GM18519 (cell line): ENCODE measurements at regions not wholly inside any gene's neighbourhood (a gene's known extent, or its start where the extent isn't known, plus 50 kb on each side); places are given as distances from the start of the nearest gene placed in this dataset.

Source experiments
- ATAC-seq: cut with Tn5 transposase; IDR thresholded peaks from one replicate; pipeline ENCODE4 v1.9.1; 2021; ENCODE audit warnings: mild to moderate bottlenecking, moderate library complexity; ENCODE audit not compliant: unreplicated experiment, low FRiP score

- ATAC-seq = no peak
Measured at GRCh38 chr13:57224414-57224813, 57.4 kb downstream of the PRR20E start.

- ATAC-seq = no peak
Measured at GRCh38 chr13:57250472-57250871, 83.5 kb downstream of the PRR20E start.

- no peak for ATAC-seq
Measured at GRCh38 chr13:57253551-57253950, 86.6 kb downstream of the PRR20E start.

GRCh38 chr13:57264965-57265364, 98.0 kb downstream of the PRR20E start:
- ATAC-seq = no peak

- no peak for ATAC-seq
Measured at GRCh38 chr13:57270493-57270892, 103.5 kb downstream of the PRR20E start.

GRCh38 chr13:57286511-57287098, 119.6 kb downstream of the PRR20E start:
- no peak for ATAC-seq

GRCh38 chr13:57302604-57303003, 135.6 kb downstream of the PRR20E start:
- ATAC-seq = no peak

- no peak for ATAC-seq
Measured at GRCh38 chr13:57311009-57311586, 144.1 kb downstream of the PRR20E start.

GRCh38 chr13:57314897-57315520, 148.0 kb downstream of the PRR20E start:
- no peak for ATAC-seq

- ATAC-seq = no peak
Measured at GRCh38 chr13:57326532-57326931, 159.5 kb downstream of the PRR20E start.

GRCh38 chr13:57340878-57341277, 173.9 kb downstream of the PRR20E start:
- ATAC-seq = no peak

GRCh38 chr13:57345526-57345925, 178.5 kb downstream of the PRR20E start:
- ATAC-seq = no peak

GRCh38 chr13:57346786-57347185, 179.8 kb downstream of the PRR20E start:
- ATAC-seq = no peak

GRCh38 chr13:57352114-57352513, 185.1 kb downstream of the PRR20E start:
- no peak for ATAC-seq

- ATAC-seq = no peak
Measured at GRCh38 chr13:57353831-57354230, 186.8 kb downstream of the PRR20E start.

GRCh38 chr13:57375876-57376275, 208.9 kb downstream of the PRR20E start:
- ATAC-seq = no peak

GRCh38 chr13:57408312-57408711, 223.2 kb upstream of the PCDH17 start:
- ATAC-seq = no peak

GRCh38 chr13:57409121-57409520, 222.4 kb upstream of the PCDH17 start:
- ATAC-seq = no peak

GRCh38 chr13:57409656-57410055, 221.9 kb upstream of the PCDH17 start:
- ATAC-seq = no peak

- ATAC-seq = no peak
Measured at GRCh38 chr13:57418067-57418677, 213.4 kb upstream of the PCDH17 start.

- no peak for ATAC-seq
Measured at GRCh38 chr13:57424379-57424778, 207.2 kb upstream of the PCDH17 start.

- ATAC-seq = no peak
Measured at GRCh38 chr13:57425531-57425930, 206.0 kb upstream of the PCDH17 start.
